Sigmoid colon (tissue), 6 donors: ENCODE measurements at regions not wholly inside any gene's neighbourhood (a gene's known extent, or its start where the extent isn't known, plus 50 kb on each side); places are given as distances from the start of the nearest gene placed in this dataset.

Experiments
- DNase-seq: peaks from one replicate; pipeline ENCODE4 v3.0.0-alpha.2; 2019
- H3K27ac ChIP-seq, 4 donors: fragments of 200-600 bp; sonication (generic); one replicate each; pipeline ENCODE4 v1.5.1; 2016 to 2019; ENCODE audit warnings: mild to moderate bottlenecking in 1 of 4
- H3K27me3 ChIP-seq, 3 donors: fragments of 200-600 bp; sonication (generic); one replicate each; pipeline ENCODE4 v1.5.1; 2019; ENCODE audit warnings: mild to moderate bottlenecking in 1 of 3
- H3K36me3 ChIP-seq, 4 donors: fragments of 200-600 bp; sonication (generic); one replicate each; pipeline ENCODE4 v1.5.1; 2016 to 2019
- H3K4me1 ChIP-seq, 4 donors: fragments of 200-600 bp; sonication (generic); one replicate each; pipeline ENCODE4 v1.5.1; 2017 to 2019
- H3K4me3 ChIP-seq, 4 donors: fragments of 200-600 bp; sonication (generic); one replicate each; pipeline ENCODE4 v1.5.1; 2017 to 2019; ENCODE audit warnings: mild to moderate bottlenecking in 2 of 4, moderate library complexity in 1 of 4
- H3K9me3 ChIP-seq, 4 donors: fragments of 200-600 bp in 3 of 4; sonication (generic) in 3 of 4; one replicate each; pipeline versions ENCODE4 v1.5.1 to v1.6.1; 2013 to 2019
- CTCF ChIP-seq, 4 experiments: fragments of 450-650 bp in 3 of 4; fragments of 200-600 bp in 1 of 4; IDR thresholded peaks; one replicate each; pipeline ENCODE4 v1.5.1; 2016 to 2019; ENCODE audit warnings: antibody characterized with exemption in 4 of 4, mild to moderate bottlenecking in 3 of 4, moderate library complexity in 2 of 4
- EP300 ChIP-seq, 4 donors: sonication (generic); formaldehyde crosslinking; IDR thresholded peaks; one replicate each; pipeline ENCODE4 v1.6.1; 2017; ENCODE audit warnings: antibody characterized with exemption in 4 of 4
- POLR2A ChIP-seq, 2 donors: fragments of 450-650 bp; IDR thresholded peaks; one replicate each; pipeline ENCODE4 v1.6.1; 2016; ENCODE audit warnings: antibody characterized with exemption in 2 of 2, mild to moderate bottlenecking in 2 of 2, moderate library complexity in 2 of 2
- POLR2AphosphoS5 ChIP-seq, 4 donors: sonication (generic); formaldehyde crosslinking; IDR thresholded peaks; one replicate each; pipeline ENCODE4 v1.6.1; 2017; ENCODE audit warnings: antibody characterized with exemption in 4 of 4
- WGBS, 2 donors: extraction: QIAGEN DNeasy Blood & Tissue Kit; methylation state at CpG; one replicate each; pipeline ENCODE4 v1.1.7; 2013; 5-methylcytosine and 5-hydroxymethylcytosine counted together
- intact Hi-C: fragments of 100-400 bp; cut with DNase I; formaldehyde crosslinking; loops from one replicate; pipeline ENCODE4 v1.15.1; 2023
- donor health status: healthy with polysubstance abuse.
- donor health status: healthy.

GRCh38 chr13:112169941-112170822 lies 103.2 kb downstream of the SOX1 start:
- Histone ChIP-seq H3K27me3 (peaks cover 0 to 14% (median 0%) of the 10 kb centered on the region in 3 donors), H3K36me3 (no peaks in the 10 kb centered on the region), H3K4me1 (peaks cover 0 to 11% (median 8%) of the 10 kb centered on the region in 4 donors), H3K27ac (no peak overlapping the region), H3K4me3 (no peak overlapping the region), H3K9me3 (no peaks in the 10 kb centered on the region)
- intact Hi-C loops, result no loop called here
- 92 to 93% methylated on average over 17 of the region's 17 CpGs for WGBS, 2 donors
- TF ChIP-seq POLR2AphosphoS5 (IDR thresholded peaks at IDR 0.05) (no peak), CTCF (IDR thresholded peaks at IDR 0.05) (no peak), POLR2A (IDR thresholded peaks at IDR 0.05) (no peak), EP300 (IDR thresholded peaks at IDR 0.05) (no peak)
- DNase-seq, result no peak

GRCh38 chr13:112170823-112171569 lies 104.0 kb downstream of the SOX1 start:
- H3K4me3 ChIP-seq, result no peak overlapping the region
- H3K27me3 ChIP-seq, result peaks cover 0 to 8% (median 0%) of the 10 kb centered on the region in 3 donors
- WGBS, 2 donors, result 88 to 93% methylated on average over 15 of the region's 15 CpGs
- H3K4me1 ChIP-seq, result peaks cover 0 to 11% (median 8%) of the 10 kb centered on the region in 4 donors
- TF ChIP-seq CTCF (IDR thresholded peaks at IDR 0.05), result no peak
- TF ChIP-seq POLR2A (IDR thresholded peaks at IDR 0.05), result no peak
- TF ChIP-seq POLR2AphosphoS5 (IDR thresholded peaks at IDR 0.05), result no peak
- TF ChIP-seq EP300 (IDR thresholded peaks at IDR 0.05), result no peak
- no peak for DNase-seq
- no peaks in the 10 kb centered on the region for H3K9me3 ChIP-seq
- H3K36me3 ChIP-seq, result no peaks in the 10 kb centered on the region
- no peak overlapping the region for H3K27ac ChIP-seq
- intact Hi-C loops, result no loop called here

GRCh38 chr13:112171570-112171965 lies 104.6 kb downstream of the SOX1 start:
- TF ChIP-seq CTCF (IDR thresholded peaks at IDR 0.05), result no peak
- TF ChIP-seq POLR2AphosphoS5 (IDR thresholded peaks at IDR 0.05), result no peak
- no peak for TF ChIP-seq EP300 (IDR thresholded peaks at IDR 0.05)
- no peak for TF ChIP-seq POLR2A (IDR thresholded peaks at IDR 0.05)
- intact Hi-C loops, result no loop called here
- peaks cover 0 to 11% (median 8%) of the 10 kb centered on the region in 4 donors for H3K4me1 ChIP-seq
- H3K36me3 ChIP-seq, result no peaks in the 10 kb centered on the region
- DNase-seq, result no peak
- 90 to 95% methylated on average over 13 of the region's 13 CpGs for WGBS, 2 donors
- H3K27me3 ChIP-seq, result peaks cover 0 to 6% (median 0%) of the 10 kb centered on the region in 3 donors
- no peak overlapping the region for H3K27ac ChIP-seq
- H3K9me3 ChIP-seq, result no peaks in the 10 kb centered on the region
- no peak overlapping the region for H3K4me3 ChIP-seq

- no peaks in the 10 kb centered on the region for H3K9me3 ChIP-seq
- intact Hi-C loops, result no loop called here
- 76 to 85% methylated on average over 9 of the region's 9 CpGs for WGBS, 2 donors
- no peak for DNase-seq
- H3K27ac ChIP-seq, result no peak overlapping the region
- peaks cover 0 to 6% (median 0%) of the 10 kb centered on the region in 3 donors for H3K27me3 ChIP-seq
- peaks cover 0 to 15% (median 12%) of the 10 kb centered on the region in 4 donors for H3K4me1 ChIP-seq
- no peak overlapping the region for H3K4me3 ChIP-seq
- H3K36me3 ChIP-seq, result no peaks in the 10 kb centered on the region
- TF ChIP-seq EP300 (IDR thresholded peaks at IDR 0.05), result no peak
- TF ChIP-seq CTCF (IDR thresholded peaks at IDR 0.05), result no peak
- TF ChIP-seq POLR2A (IDR thresholded peaks at IDR 0.05), result no peak
- no peak for TF ChIP-seq POLR2AphosphoS5 (IDR thresholded peaks at IDR 0.05)
These were observed 105.1 kb downstream of the SOX1 start for GRCh38 chr13:112172017-112172416.
